GM12878 (cell line): ENCODE measurements at regions not wholly inside any gene's neighbourhood (a gene's known extent, or its start where the extent isn't known, plus 50 kb on each side); places are given as distances from the start of the nearest gene placed in this dataset.

Experiments used
- ATAC-seq: fragments of 200-7000 bp; cut with Tn5 transposase; 3 replicates; pipeline ENCODE4 v1.9.1; 2020; ENCODE audit warnings: mild to moderate bottlenecking, moderate library complexity
- BruUV-seq: library from RNA; stranded (reverse); fragments of 400-500 nt; replicated peaks from 2 replicates; lab custom pipeline; 2021; lab: Mats Ljungman, UMichigan
- CTCF ChIA-PET: fragments of 300-600 bp; sonication (Branson Sonifier 250); formaldehyde crosslinking; extraction: SDS; loops from one replicate; lab custom pipeline; 2021; ENCODE audit warnings: inconsistent platforms; lab: Yijun Ruan, JAX
- POLR2A ChIA-PET: fragments of 350-600 bp; formaldehyde crosslinking; extraction: SDS; loops from one replicate; lab custom pipeline; 2021; ENCODE audit warnings: inconsistent platforms; lab: Charles Lee
- RAD21 ChIA-PET: fragments of 300-600 bp; sonication (Branson Sonifier 250); formaldehyde crosslinking; loops from one replicate; lab custom pipeline; 2023; ENCODE audit warnings: antibody characterized with exemption; ENCODE audit not compliant: unreplicated experiment; lab: Charles Lee
- SMC1A ChIA-PET: fragments of 300-600 bp; sonication (Branson Sonifier 250); formaldehyde crosslinking; loops from one replicate; lab custom pipeline; 2023; ENCODE audit not compliant: unreplicated experiment, uncharacterized antibody; lab: Charles Lee
- DNase-seq: peaks from one replicate; pipeline ENCODE4 v3.0.0-alpha.2; 2011; ENCODE audit warnings: low read depth, low spot score
- FAIRE-seq: peaks from 3 replicates; lab custom pipeline; 2011; peaks lifted over from hg19 to GRCh38; lab: Jason Lieb, UNC
- H2AFZ ChIP-seq: 2 replicates; pipeline ENCODE4 v1.6.0; 2011; ENCODE audit warnings: low read depth, low read length, control low read depth; ENCODE audit not compliant: control insufficient read depth
- H3K27ac ChIP-seq: 2 replicates; pipeline ENCODE4 v1.5.1; 2011; ENCODE audit warnings: control low read depth; ENCODE audit not compliant: control insufficient read depth, insufficient read depth
- H3K27me3 ChIP-seq, 2 experiments: replicated peaks in 1 of 2; 2 replicates each; pipeline versions ENCODE4 v1.6.0 to v1.6.1; 2011; ENCODE audit warnings: low read length in 1 of 2; ENCODE audit not compliant: control insufficient read depth in 2 of 2, insufficient read depth in 2 of 2
- H3K36me3 ChIP-seq, 2 experiments: 2 replicates each; pipeline ENCODE4 v1.5.1; 2011; ENCODE audit warnings: low read length in 1 of 2; ENCODE audit not compliant: control insufficient read depth in 2 of 2, insufficient read depth in 2 of 2
- H3K4me1 ChIP-seq: 2 replicates; pipeline ENCODE4 v1.6.1; 2011; ENCODE audit warnings: mild to moderate bottlenecking, low read length, moderate library complexity, mixed read lengths; ENCODE audit not compliant: control insufficient read depth, insufficient read depth
- H3K4me2 ChIP-seq: 2 replicates; pipeline ENCODE4 v1.6.0; 2011; ENCODE audit warnings: control low read depth; ENCODE audit not compliant: control insufficient read depth, insufficient read depth
- H3K4me3 ChIP-seq: fragments of 200-600 bp; sonication (generic); 2 replicates; pipeline ENCODE4 v1.5.1; 2016
- H3K79me2 ChIP-seq: 2 replicates; pipeline ENCODE4 v1.6.0; 2011; ENCODE audit warnings: low read length; ENCODE audit not compliant: control insufficient read depth, insufficient read depth
- H3K9ac ChIP-seq: 2 replicates; pipeline ENCODE4 v1.8.0; 2011; ENCODE audit warnings: low read length, control low read depth, mixed read lengths; ENCODE audit not compliant: control insufficient read depth, insufficient read depth
- H3K9me3 ChIP-seq: replicated peaks from 3 replicates; pipeline ENCODE4 v1.5.1; 2011; ENCODE audit warnings: mild to moderate bottlenecking, low read length; ENCODE audit not compliant: control insufficient read depth, insufficient read depth
- H4K20me1 ChIP-seq: 2 replicates; pipeline ENCODE4 v1.6.0; 2011; ENCODE audit not compliant: control insufficient read depth, insufficient read depth
- BCLAF1 ChIP-seq: fragments of 450-650 bp; IDR thresholded peaks from 2 replicates; pipeline ENCODE4 v1.6.1; 2017; ENCODE audit warnings: antibody characterized with exemption, mild to moderate bottlenecking, moderate library complexity
- CHD1 ChIP-seq: IDR thresholded peaks from 2 replicates; pipeline ENCODE4 v1.6.1; 2012; ENCODE audit warnings: low read depth, low read length, improper control_type of control experiment
- LARP7 ChIP-seq: fragments of 450-650 bp; IDR thresholded peaks from 2 replicates; pipeline ENCODE4 v1.6.1; 2017; ENCODE audit warnings: mild to moderate bottlenecking
- NRF1 ChIP-seq: conservative IDR thresholded peaks from 2 replicates; pipeline ENCODE4 v1.6.1; 2011; ENCODE audit warnings: mild to moderate bottlenecking, low read depth, low read length, improper control_type of control experiment
- PML ChIP-seq: IDR thresholded peaks from 2 replicates; pipeline ENCODE4 v1.6.1; 2012; ENCODE audit warnings: low read length, inconsistent platforms
- RCOR1 ChIP-seq: conservative IDR thresholded peaks from 2 replicates; pipeline ENCODE4 v1.6.1; 2012; ENCODE audit warnings: low read depth, low read length, improper control_type of control experiment
- ZNF622 ChIP-seq: fragments of 450-650 bp; IDR thresholded peaks from 2 replicates; pipeline ENCODE4 v1.6.1; 2017; ENCODE audit warnings: mild to moderate bottlenecking, inconsistent platforms
- WGBS: methylation state at CpG from one replicate; pipeline ENCODE4 v1.1.6; 2016; ENCODE audit warnings: low lambda C conversion rate; ENCODE audit not compliant: insufficient replicate concordance, insufficient coverage; ENCODE audit errors: missing lambda C conversion rate; 5-methylcytosine and 5-hydroxymethylcytosine counted together
- in situ Hi-C: fragments of 300-500 bp; cut with MboI; formaldehyde crosslinking; loops from 9 replicates; pipeline ENCODE4 v1.14.3; 2018; ENCODE audit warnings: mixed read lengths
- intact Hi-C: fragments of 100-400 bp; cut with micrococcal nuclease; formaldehyde crosslinking; loops from one replicate; pipeline ENCODE4 v1.14.2; 2022; ENCODE audit not compliant: unreplicated experiment

- WGBS = 0% methylated on average over 3 of the region's 3 CpGs
- RAD21 ChIA-PET = no interaction called here
- H3K27ac ChIP-seq = no peak overlapping the region
- no peak for TF ChIP-seq LARP7
- TF ChIP-seq CHD1 = no peak
- TF ChIP-seq PML = no peak
- TF ChIP-seq BCLAF1 = no peak
- TF ChIP-seq RCOR1 = no peak
- TF ChIP-seq NRF1 = no peak
- no peak for TF ChIP-seq ZNF622
- TF ChIP-seq, all 136 proteins: peak for 0
- Histone ChIP-seq H3K9me3 (no peaks in the 10 kb centered on the region), H3K79me2 (no peaks in the 10 kb centered on the region), H3K4me2 (no peak overlapping the region), H3K9ac (no peak overlapping the region), H3K36me3 (no peaks in the 10 kb centered on the region), H3K4me1 (no peaks in the 10 kb centered on the region), H3K27me3 (no peaks in the 10 kb centered on the region), H4K20me1 (no peaks in the 10 kb centered on the region), H2AFZ (no peak overlapping the region), H3K4me3 (no peak overlapping the region)
- in situ Hi-C loops (no loop called here), intact Hi-C loops (no loop called here)
- SMC1A ChIA-PET = no interaction called here
- BruUV-seq = no TSS peak
- ATAC-seq (no peak), DNase-seq (no peak), FAIRE-seq (no peak)
- POLR2A ChIA-PET = no interaction called here
- CTCF ChIA-PET = no interaction called here
Measured at GRCh38 chr11:106422583-106422982, 345.1 kb downstream of the AASDHPPT start.
